ENCODE measurements at regions not wholly inside any gene's neighbourhood (a gene's known extent, or its start where the extent isn't known, plus 50 kb on each side); places are given as distances from the start of the nearest gene placed in this dataset.

DNA sequence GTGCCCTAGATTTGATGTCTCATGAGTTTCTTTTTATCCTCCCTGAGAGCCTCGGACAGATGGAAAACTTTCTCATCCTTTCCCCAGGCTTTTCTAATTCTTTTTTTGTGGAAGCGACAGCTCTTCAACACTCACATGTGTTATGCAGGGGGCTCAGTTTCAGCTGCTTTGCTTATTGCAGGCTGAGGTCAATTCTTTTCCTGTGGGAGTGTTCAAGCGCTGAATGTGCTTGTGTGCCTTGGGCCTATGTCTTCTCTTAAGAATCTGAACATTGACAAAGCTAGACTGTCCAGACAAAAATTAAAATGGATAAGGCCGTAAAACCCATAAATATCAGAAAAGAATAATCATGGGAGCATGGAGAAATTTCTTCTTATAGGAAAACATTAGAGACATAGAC, 125.2 kb upstream of the STEAP4 start:
- TF ChIP-seq, protein P1, sequence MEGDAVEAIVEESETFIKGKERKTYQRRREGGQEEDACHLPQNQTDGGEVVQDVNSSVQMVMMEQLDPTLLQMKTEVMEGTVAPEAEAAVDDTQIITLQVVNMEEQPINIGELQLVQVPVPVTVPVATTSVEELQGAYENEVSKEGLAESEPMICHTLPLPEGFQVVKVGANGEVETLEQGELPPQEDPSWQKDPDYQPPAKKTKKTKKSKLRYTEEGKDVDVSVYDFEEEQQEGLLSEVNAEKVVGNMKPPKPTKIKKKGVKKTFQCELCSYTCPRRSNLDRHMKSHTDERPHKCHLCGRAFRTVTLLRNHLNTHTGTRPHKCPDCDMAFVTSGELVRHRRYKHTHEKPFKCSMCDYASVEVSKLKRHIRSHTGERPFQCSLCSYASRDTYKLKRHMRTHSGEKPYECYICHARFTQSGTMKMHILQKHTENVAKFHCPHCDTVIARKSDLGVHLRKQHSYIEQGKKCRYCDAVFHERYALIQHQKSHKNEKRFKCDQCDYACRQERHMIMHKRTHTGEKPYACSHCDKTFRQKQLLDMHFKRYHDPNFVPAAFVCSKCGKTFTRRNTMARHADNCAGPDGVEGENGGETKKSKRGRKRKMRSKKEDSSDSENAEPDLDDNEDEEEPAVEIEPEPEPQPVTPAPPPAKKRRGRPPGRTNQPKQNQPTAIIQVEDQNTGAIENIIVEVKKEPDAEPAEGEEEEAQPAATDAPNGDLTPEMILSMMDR (IDR thresholded peaks at IDR 0.05): no peak

DNA sequence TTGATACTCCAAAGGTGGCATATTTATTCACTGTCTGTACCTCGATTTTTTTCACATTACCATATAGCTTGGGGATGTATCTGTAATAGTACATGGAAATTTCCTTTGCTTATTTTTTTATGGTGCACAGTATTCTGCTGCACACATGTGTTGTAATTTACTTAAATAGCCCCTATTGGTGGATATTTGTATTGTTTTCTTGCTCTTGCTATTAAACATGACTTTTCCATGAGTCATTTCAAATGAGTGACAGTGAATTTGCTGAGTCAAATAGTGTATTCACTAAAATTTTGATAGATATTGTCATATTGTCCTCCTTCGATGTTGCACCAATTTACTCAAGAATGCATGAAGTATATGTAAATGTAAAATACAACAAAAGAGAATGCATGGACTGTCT, 122.7 kb upstream of the STEAP4 start:
- TF ChIP-seq, protein P1 (IDR thresholded peaks at IDR 0.05): no peak

DNA sequence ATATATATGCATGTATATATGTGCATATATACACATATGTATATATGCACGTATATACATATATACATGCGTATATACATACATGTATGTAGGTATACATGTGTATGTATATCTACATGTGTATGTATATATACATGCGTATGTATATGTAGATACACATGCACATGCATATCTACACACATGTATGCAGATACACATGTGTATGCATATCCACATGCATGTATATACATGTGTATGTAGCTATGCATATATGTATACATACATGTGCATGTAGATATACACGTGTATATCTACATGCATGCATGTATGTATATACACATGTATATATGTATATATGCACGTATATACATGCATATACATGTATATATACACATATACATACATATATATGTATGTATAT, 95.8 kb upstream of the STEAP4 start:
- TF ChIP-seq, protein P1 (IDR thresholded peaks at IDR 0.05): no peak

DNA sequence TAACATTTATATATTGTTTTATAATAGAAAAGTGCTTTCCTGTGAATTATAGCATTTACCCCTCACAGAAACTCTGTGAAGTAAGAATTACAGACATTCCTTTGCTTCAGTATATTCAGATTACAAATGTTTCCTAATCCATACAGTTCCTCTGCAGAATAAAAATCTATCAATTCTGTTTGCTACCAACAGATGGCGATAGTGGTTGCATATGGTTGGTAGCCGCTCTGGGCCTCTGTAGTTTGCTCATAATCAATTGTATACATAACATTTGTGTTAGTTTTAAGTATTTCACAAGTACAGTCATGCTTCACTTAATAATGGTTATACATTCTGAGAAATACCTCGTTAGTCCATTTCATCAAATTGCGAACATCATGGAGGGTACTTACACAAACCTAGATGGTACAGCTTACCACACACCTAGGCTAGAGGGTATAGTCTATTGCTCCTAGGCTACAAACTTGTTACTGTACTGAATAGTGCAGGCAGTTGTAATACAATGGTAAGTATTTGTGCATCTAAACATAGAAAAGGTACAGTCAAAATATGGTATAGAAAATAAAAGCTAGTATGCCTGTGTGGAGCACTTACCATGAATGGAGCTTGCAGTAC, 94.4 kb upstream of the STEAP4 start:
- TF ChIP-seq, protein P1 (IDR thresholded peaks at IDR 0.05): peak; percentile 82

DNA sequence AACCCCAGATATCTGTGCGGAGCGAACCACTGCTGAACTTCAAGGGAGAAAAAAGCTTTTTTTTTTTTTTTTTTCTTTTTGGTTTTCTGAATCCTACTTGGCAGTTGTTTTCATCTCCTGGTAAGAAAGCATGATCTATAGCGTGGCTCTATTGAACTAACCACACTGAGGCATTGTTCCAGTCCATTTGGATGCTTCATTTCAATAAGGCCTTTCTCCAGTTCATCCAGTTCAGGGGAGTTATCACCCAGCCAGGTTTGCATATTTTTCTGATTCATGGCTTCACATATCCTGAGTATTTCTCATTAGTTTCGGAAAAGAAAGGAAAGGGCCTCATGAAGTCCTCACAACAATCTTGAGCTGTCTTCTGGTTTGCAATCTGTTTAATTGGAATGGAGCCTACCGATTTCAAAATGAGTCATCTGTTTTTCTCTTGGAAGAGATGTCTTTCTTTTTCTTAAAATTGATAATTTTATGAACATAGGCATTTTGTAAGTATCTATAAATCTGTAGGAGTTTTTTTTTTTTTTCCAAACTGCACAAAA, 93.1 kb upstream of the STEAP4 start:
- TF ChIP-seq, protein P1 (IDR thresholded peaks at IDR 0.05): no peak

DNA sequence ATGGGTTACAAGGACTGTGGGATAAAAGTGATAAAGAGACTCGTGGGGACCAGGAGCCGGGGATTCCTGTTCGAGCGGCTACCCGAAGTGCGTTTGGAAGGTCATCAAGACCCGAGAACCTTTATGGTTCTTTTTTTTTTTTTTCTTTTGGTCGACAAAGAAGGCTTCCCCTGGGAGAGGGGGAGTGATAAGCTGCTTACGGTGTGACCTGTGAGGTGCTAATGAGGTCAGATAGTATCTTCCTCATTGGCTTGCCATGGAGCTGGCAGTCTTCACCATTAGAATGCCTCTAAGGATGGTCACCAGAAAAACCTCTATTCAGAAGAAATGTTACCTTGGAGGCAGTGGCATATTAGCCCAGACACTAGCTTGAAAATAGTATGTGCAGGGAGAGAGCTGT, 92.3 kb upstream of the STEAP4 start:
- TF ChIP-seq, protein P1 (IDR thresholded peaks at IDR 0.05): no peak

DNA sequence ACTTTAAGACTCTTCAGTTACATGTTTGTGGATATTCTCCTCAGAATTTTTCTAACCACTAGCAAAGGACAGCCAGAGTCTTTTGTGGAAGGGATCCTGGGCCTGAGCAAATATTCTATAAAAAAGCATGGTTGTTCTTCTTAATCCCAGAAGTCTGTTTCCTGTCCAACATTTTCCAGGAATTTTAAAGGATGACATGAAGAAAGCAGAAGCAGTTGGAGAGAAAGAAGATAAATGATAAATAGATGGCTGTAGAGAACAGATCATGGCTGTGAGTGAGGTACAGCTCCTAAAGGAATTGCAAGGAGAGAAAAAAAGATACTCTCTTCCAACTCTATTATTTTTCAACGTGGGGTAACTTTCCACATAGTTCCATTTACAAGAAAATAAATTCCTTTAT, 91.8 kb upstream of the STEAP4 start:
- TF ChIP-seq, protein P1 (IDR thresholded peaks at IDR 0.05): no peak

DNA sequence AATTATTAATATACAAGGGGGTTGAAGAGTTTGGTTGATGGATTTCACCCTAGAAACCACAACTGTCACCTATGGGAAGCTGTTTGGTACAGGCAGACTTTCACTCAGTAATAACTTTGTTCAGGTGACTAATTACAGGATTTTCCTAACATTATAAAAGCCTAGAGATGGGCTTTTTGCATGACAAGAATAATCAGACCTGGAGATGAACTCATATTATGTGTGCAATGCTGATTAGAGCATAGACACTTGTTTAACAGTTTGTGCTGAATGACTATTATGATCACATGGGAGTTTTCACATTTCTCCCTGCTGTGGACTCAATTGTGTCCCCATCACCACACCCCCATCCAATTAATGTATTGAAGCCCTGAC, 90.2 kb upstream of the STEAP4 start:
- TF ChIP-seq, protein P1 (IDR thresholded peaks at IDR 0.05): no peak
